ENCODE measurements at regions not wholly inside any gene's neighbourhood (a gene's known extent, or its start where the extent isn't known, plus 50 kb on each side); places are given as distances from the start of the nearest gene placed in this dataset.
"Not testable (repeated sequence)": the region's sequence is repeated elsewhere in the genome, so short reads cannot be mapped to it uniquely, and the experiment has no call there.

DNA sequence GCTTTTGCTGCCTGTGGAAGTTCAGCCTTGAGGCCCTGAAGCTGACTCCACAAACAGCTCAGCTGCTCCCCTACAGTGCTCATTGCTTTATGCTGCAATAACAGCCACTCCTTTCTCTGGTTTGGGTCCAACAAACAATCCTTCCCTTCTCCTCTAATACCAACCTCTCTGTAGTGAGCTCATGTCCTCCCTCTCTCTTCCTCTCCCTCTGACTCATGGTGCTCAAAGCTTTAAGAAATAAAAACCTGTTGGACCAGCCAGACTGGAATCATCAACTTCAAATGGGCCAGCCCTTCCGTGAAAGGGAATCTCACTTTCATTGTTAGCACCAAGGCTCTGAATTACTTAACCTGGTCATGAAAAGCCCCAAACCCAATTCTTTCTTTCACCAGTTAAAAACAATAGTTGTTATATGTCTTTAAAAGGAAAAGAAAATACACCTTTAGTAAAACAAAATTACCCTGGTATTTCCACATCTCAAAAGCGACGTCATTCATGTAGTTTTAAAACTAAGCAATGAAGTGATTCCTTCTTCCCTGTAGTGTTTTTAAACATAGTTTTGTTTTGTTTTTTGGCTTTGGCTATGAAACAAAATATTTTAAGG lies 126.4 kb downstream of the DUSP6 start:
- no peak overlapping the region for H3K4me3 ChIP-seq
- TF ChIP-seq EZH2phosphoT487 (IDR thresholded peaks at IDR 0.05; ENCODE audit: low read depth, severe bottlenecking, unreplicated experiment) (no peak), EZH2 (IDR thresholded peaks at IDR 0.05; ENCODE audit: borderline replicate concordance) (no peak)
- TF ChIP-seq, protein P1, sequence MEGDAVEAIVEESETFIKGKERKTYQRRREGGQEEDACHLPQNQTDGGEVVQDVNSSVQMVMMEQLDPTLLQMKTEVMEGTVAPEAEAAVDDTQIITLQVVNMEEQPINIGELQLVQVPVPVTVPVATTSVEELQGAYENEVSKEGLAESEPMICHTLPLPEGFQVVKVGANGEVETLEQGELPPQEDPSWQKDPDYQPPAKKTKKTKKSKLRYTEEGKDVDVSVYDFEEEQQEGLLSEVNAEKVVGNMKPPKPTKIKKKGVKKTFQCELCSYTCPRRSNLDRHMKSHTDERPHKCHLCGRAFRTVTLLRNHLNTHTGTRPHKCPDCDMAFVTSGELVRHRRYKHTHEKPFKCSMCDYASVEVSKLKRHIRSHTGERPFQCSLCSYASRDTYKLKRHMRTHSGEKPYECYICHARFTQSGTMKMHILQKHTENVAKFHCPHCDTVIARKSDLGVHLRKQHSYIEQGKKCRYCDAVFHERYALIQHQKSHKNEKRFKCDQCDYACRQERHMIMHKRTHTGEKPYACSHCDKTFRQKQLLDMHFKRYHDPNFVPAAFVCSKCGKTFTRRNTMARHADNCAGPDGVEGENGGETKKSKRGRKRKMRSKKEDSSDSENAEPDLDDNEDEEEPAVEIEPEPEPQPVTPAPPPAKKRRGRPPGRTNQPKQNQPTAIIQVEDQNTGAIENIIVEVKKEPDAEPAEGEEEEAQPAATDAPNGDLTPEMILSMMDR (IDR thresholded peaks at IDR 0.05; ENCODE audit: poor library complexity): no peak
- no peaks in the 10 kb centered on the region for H4K20me1 ChIP-seq (ENCODE audit: insufficient read depth, poor library complexity, severe bottlenecking)
- H3K27ac ChIP-seq: peak overlapping the region; percentile 63
- no peaks in the 10 kb centered on the region for H3K79me2 ChIP-seq
- WGBS (ENCODE audit: low lambda C conversion rate, missing lambda C conversion rate): 61% methylated on average over 3 of the region's 3 CpGs
- H3K9me2 ChIP-seq (replicated peaks; ENCODE audit: insufficient read depth): no peaks in the 10 kb centered on the region
- DNase-seq (ENCODE audit: low spot score): peak; percentile 79
- H3K36me3 ChIP-seq (replicated peaks; ENCODE audit: insufficient read depth, low read depth): no peaks in the 10 kb centered on the region
- H3K4me2 ChIP-seq: no peak overlapping the region
- no peak overlapping the region for H2AFZ ChIP-seq
- no peaks in the 10 kb centered on the region for H3K27me3 ChIP-seq
- no peaks in the 10 kb centered on the region for H3K4me1 ChIP-seq (ENCODE audit: insufficient read depth)
- no peaks in the 10 kb centered on the region for H3K9me3 ChIP-seq (ENCODE audit: low read depth)

DNA sequence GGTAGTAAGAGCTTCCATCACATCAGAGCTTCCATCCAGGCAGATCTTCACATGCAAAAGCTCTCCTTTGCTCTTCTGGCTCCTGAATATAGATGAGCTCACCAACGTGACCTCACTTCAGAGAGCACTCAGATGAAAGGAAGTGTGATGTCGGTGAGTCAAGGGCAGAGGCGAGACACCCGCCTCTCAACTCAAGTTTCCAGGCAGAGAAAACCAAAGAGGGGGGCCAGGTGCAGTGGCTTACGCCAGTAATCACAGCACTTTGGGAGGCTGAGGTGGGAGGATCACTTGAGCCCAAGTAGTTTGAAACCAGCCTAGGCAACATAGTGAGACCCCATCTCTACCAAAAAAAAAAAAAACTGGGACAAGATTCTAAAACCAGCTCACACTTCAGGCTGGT lies 126.9 kb downstream of the DUSP6 start:
- TF ChIP-seq EZH2phosphoT487 (IDR thresholded peaks at IDR 0.05; ENCODE audit: low read depth, severe bottlenecking, unreplicated experiment): no peak
- TF ChIP-seq, protein P1 (IDR thresholded peaks at IDR 0.05; ENCODE audit: poor library complexity): no peak
- no peak for TF ChIP-seq EZH2 (IDR thresholded peaks at IDR 0.05; ENCODE audit: borderline replicate concordance)
- Histone ChIP-seq H3K4me1 (ENCODE audit: insufficient read depth) (no peaks in the 10 kb centered on the region), H2AFZ (no peak overlapping the region), H3K9me3 (ENCODE audit: low read depth) (no peaks in the 10 kb centered on the region), H4K20me1 (ENCODE audit: insufficient read depth, poor library complexity, severe bottlenecking) (no peaks in the 10 kb centered on the region), H3K27ac (peak overlapping the region; percentile 63), H3K27me3 (no peaks in the 10 kb centered on the region), H3K4me2 (no peak overlapping the region), H3K79me2 (no peaks in the 10 kb centered on the region), H3K4me3 (no peak overlapping the region), H3K9me2 (replicated peaks; ENCODE audit: insufficient read depth) (no peaks in the 10 kb centered on the region), H3K36me3 (replicated peaks; ENCODE audit: insufficient read depth, low read depth) (no peaks in the 10 kb centered on the region)
- peak; percentile 40 for DNase-seq (ENCODE audit: low spot score)
- WGBS (ENCODE audit: low lambda C conversion rate, missing lambda C conversion rate): 64% methylated on average over 5 of the region's 5 CpGs

DNA sequence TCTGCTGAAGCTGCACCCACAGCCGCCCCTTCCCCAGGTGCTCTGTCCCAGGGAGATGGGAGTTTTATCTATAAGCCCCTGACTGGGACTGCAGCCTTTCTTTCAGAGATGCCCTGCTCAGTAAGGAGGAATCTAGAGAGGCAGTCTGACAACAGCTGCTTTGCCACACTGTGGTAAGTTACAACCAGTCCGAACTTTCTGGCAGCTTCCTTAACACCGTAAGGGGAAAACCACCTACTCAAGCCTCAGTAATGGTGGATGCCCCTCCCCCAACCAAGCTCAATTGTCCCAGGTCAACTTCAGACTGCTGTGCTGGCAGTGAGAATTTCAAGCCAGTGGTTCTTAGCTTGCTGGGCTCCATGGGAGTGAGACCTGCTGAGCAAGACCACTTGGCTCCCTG lies 129.7 kb downstream of the DUSP6 start:
- not testable (repeated sequence) for H3K27me3 ChIP-seq; H3K27ac ChIP-seq; H3K9me3 ChIP-seq (ENCODE audit: low read depth); H3K79me2 ChIP-seq; H3K36me3 ChIP-seq (replicated peaks; ENCODE audit: insufficient read depth, low read depth); H2AFZ ChIP-seq; H3K4me1 ChIP-seq (ENCODE audit: insufficient read depth); H3K4me2 ChIP-seq; H3K4me3 ChIP-seq; DNase-seq (ENCODE audit: low spot score); H3K9me2 ChIP-seq (replicated peaks; ENCODE audit: insufficient read depth); H4K20me1 ChIP-seq (ENCODE audit: insufficient read depth, poor library complexity, severe bottlenecking)
- 90% methylated on average over 3 of the region's 3 CpGs for WGBS (ENCODE audit: low lambda C conversion rate, missing lambda C conversion rate)

DNA sequence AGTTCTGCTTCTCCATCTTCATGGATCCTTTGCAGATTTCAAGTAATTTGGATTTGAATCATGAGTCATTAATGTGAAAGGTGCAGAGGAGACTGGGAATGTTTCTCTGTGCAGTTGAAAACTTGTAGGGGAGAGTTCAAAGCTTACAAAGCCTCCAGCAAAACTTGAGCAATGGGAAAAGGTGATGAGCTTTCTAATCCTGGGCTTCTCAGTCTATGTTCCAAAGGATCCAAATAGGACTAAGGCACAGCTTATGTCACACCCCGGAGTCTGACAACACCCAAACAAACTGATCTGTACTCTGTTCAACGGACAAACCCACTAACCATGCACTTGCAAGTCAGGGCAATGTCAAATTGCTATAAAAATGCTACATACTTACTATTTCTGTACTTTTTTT lies 134.8 kb downstream of the DUSP6 start:
- DNase-seq (ENCODE audit: low spot score): no peak
- Histone ChIP-seq H3K27ac (no peak overlapping the region), H3K4me3 (no peak overlapping the region), H3K36me3 (replicated peaks; ENCODE audit: insufficient read depth, low read depth) (no peaks in the 10 kb centered on the region), H3K79me2 (no peaks in the 10 kb centered on the region), H3K9me2 (replicated peaks; ENCODE audit: insufficient read depth) (no peaks in the 10 kb centered on the region), H4K20me1 (ENCODE audit: insufficient read depth, poor library complexity, severe bottlenecking) (no peaks in the 10 kb centered on the region), H2AFZ (no peak overlapping the region), H3K9me3 (ENCODE audit: low read depth) (no peaks in the 10 kb centered on the region), H3K27me3 (no peaks in the 10 kb centered on the region), H3K4me1 (ENCODE audit: insufficient read depth) (peaks cover 11% of the 10 kb centered on the region), H3K4me2 (no peak overlapping the region)
- 54% methylated on average over 2 of the region's 2 CpGs for WGBS (ENCODE audit: low lambda C conversion rate, missing lambda C conversion rate)
- TF ChIP-seq EZH2 (IDR thresholded peaks at IDR 0.05; ENCODE audit: borderline replicate concordance): no peak
- TF ChIP-seq, protein P1 (IDR thresholded peaks at IDR 0.05; ENCODE audit: poor library complexity): no peak
- no peak for TF ChIP-seq EZH2phosphoT487 (IDR thresholded peaks at IDR 0.05; ENCODE audit: low read depth, severe bottlenecking, unreplicated experiment)

Measured in hepatocyte (in vitro differentiated cells).